ENCODE measurements at regions not wholly inside any gene's neighbourhood (a gene's known extent, or its start where the extent isn't known, plus 50 kb on each side); places are given as distances from the start of the nearest gene placed in this dataset.

- no peak for TF ChIP-seq CTCF (IDR thresholded peaks at IDR 0.05)
- TF ChIP-seq EP300 (IDR thresholded peaks at IDR 0.05): no peak
Observed at GRCh38 chr1:94619731-94620130, 78.2 kb upstream of the F3 start.
